GM21786 (cell line): ENCODE measurements at regions not wholly inside any gene's neighbourhood (a gene's known extent, or its start where the extent isn't known, plus 50 kb on each side); places are given as distances from the start of the nearest gene placed in this dataset.
A peak's percentile ranks its signal among the peaks of the same experiment; 100 is the strongest.
"Not testable (repeated sequence)": the region's sequence is repeated elsewhere in the genome, so short reads cannot be mapped to it uniquely, and the experiment has no call there.

Source experiments
- ATAC-seq: cut with Tn5 transposase; IDR thresholded peaks from one replicate; pipeline ENCODE4 v1.9.1; 2021; ENCODE audit not compliant: unreplicated experiment

- no peak for ATAC-seq
Observed at GRCh38 chr2:142718576-142719155, 158.8 kb upstream of the KYNU start.

GRCh38 chr2:142716463-142717242 lies 160.8 kb upstream of the KYNU start:
- ATAC-seq: no peak

- ATAC-seq: peak; percentile 86
Observed at GRCh38 chr2:142714600-142714999, 162.9 kb upstream of the KYNU start.

GRCh38 chr2:142710336-142710735 lies 167.1 kb upstream of the KYNU start:
- no peak for ATAC-seq

- no peak for ATAC-seq
Observed at GRCh38 chr2:142707318-142707717, 170.1 kb upstream of the KYNU start.

- ATAC-seq: not testable (repeated sequence)
Observed at GRCh38 chr2:142702397-142702796, 175.1 kb upstream of the KYNU start.

GRCh38 chr2:142695350-142696257 lies 181.9 kb upstream of the KYNU start:
- ATAC-seq: not testable (repeated sequence)

GRCh38 chr2:142694282-142694681 lies 183.2 kb upstream of the KYNU start:
- no peak for ATAC-seq

GRCh38 chr2:142693171-142693950 lies 184.1 kb upstream of the KYNU start:
- no peak for ATAC-seq

- no peak for ATAC-seq
Observed at GRCh38 chr2:142688856-142689605, 188.4 kb upstream of the KYNU start.

GRCh38 chr2:142687509-142687908 lies 190.0 kb upstream of the KYNU start:
- no peak for ATAC-seq

- ATAC-seq: no peak
Observed at GRCh38 chr2:142687075-142687474, 190.4 kb upstream of the KYNU start.

- no peak for ATAC-seq
Observed at GRCh38 chr2:142684667-142685066, 192.8 kb upstream of the KYNU start.

GRCh38 chr2:142682528-142682927 lies 194.9 kb upstream of the KYNU start:
- no peak for ATAC-seq

GRCh38 chr2:142681952-142682351 lies 195.5 kb upstream of the KYNU start:
- ATAC-seq: no peak

GRCh38 chr2:142678164-142678563 lies 199.3 kb upstream of the KYNU start:
- no peak for ATAC-seq

- no peak for ATAC-seq
Observed at GRCh38 chr2:142675398-142675797, 202.1 kb upstream of the KYNU start.

GRCh38 chr2:142673836-142674235 lies 203.6 kb upstream of the KYNU start:
- no peak for ATAC-seq

GRCh38 chr2:142672698-142673097 lies 204.8 kb upstream of the KYNU start:
- ATAC-seq: no peak

GRCh38 chr2:142670362-142670761 lies 207.1 kb upstream of the KYNU start:
- no peak for ATAC-seq
